ENCODE measurements at regions not wholly inside any gene's neighbourhood (a gene's known extent, or its start where the extent isn't known, plus 50 kb on each side); places are given as distances from the start of the nearest gene placed in this dataset.
"Not testable (repeated sequence)": the region's sequence is repeated elsewhere in the genome, so short reads cannot be mapped to it uniquely, and the experiment has no call there.

DNA sequence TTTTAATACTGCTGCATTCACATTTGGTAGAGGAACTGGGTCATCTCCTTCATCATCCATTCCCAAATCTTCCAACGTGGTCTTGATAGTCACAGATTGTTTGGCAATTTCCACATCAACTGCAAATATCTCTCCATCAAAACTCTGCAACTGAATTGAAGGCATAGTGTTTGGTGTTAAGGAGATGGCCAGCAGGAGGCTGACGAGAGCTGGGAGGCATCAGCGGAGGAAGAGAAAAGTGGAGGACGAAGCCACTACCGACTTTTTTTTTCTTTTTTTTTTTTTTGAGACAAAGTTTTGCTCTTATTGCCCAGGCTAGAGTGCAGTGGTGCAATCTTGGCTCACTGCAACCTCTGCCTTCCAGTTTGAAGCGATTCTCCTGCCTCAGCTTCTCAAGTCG lies 205.0 kb upstream of the KCTD7 start:
- H3K27ac ChIP-seq, result no peak overlapping the region
- H3K4me3 ChIP-seq, result no peak overlapping the region
- H3K4me1 ChIP-seq, result no peaks in the 10 kb centered on the region
- H3K9me3 ChIP-seq, result no peaks in the 10 kb centered on the region
- no peak for DNase-seq
- TF ChIP-seq, protein P1, sequence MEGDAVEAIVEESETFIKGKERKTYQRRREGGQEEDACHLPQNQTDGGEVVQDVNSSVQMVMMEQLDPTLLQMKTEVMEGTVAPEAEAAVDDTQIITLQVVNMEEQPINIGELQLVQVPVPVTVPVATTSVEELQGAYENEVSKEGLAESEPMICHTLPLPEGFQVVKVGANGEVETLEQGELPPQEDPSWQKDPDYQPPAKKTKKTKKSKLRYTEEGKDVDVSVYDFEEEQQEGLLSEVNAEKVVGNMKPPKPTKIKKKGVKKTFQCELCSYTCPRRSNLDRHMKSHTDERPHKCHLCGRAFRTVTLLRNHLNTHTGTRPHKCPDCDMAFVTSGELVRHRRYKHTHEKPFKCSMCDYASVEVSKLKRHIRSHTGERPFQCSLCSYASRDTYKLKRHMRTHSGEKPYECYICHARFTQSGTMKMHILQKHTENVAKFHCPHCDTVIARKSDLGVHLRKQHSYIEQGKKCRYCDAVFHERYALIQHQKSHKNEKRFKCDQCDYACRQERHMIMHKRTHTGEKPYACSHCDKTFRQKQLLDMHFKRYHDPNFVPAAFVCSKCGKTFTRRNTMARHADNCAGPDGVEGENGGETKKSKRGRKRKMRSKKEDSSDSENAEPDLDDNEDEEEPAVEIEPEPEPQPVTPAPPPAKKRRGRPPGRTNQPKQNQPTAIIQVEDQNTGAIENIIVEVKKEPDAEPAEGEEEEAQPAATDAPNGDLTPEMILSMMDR (IDR thresholded peaks at IDR 0.05), result no peak
- no peak for TF ChIP-seq POLR2A (IDR thresholded peaks at IDR 0.05)
- no peaks in the 10 kb centered on the region for H3K36me3 ChIP-seq
- H3K27me3 ChIP-seq, result no peaks in the 10 kb centered on the region

DNA sequence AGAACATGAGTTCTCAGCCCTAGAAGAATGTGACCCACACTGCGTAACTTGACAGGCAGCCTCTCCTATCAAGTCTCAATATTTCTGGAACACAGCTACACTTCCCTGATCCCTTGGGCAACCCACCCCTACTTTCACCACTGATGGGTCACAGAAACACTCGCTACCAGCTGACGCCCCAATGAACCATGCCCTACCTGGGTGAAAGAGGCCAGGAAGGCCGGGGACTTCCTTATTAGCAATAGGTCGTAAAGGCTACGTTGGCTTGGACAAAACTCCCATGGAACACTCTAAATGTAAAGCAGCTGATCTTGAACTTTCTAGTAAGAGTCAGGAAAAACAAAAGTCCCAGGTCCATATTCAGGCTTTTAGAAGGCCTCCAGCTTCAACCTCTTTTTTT lies 202.3 kb upstream of the KCTD7 start:
- H3K27ac ChIP-seq, result no peak overlapping the region
- H3K4me1 ChIP-seq, result no peaks in the 10 kb centered on the region
- DNase-seq, result no peak
- H3K4me3 ChIP-seq, result no peak overlapping the region
- no peaks in the 10 kb centered on the region for H3K27me3 ChIP-seq
- no peaks in the 10 kb centered on the region for H3K36me3 ChIP-seq
- TF ChIP-seq, protein P1 (IDR thresholded peaks at IDR 0.05), result no peak
- no peak for TF ChIP-seq POLR2A (IDR thresholded peaks at IDR 0.05)
- no peaks in the 10 kb centered on the region for H3K9me3 ChIP-seq

DNA sequence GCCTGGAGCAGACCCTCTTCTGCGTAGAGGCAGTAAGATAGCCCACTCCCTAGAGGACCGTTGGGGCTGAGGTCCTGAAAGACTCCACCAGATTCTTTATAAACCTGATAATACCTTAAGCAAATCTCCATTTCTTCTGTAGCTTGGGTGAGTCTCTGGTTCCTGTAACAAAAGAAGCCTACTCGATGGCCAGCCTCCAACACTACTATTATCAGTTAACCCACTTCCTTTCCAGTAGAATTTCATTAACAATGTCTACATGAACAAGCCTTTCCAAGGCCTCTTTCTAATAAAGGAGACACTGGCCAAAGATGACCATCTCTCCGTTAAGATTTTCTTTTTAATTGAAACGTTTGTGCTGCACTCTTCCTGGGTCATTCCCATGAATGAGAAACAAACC lies 201.7 kb upstream of the KCTD7 start:
- H3K9me3 ChIP-seq, result no peaks in the 10 kb centered on the region
- TF ChIP-seq, protein P1 (IDR thresholded peaks at IDR 0.05), result no peak
- no peak for TF ChIP-seq POLR2A (IDR thresholded peaks at IDR 0.05)
- DNase-seq, result no peak
- no peak overlapping the region for H3K27ac ChIP-seq
- no peaks in the 10 kb centered on the region for H3K27me3 ChIP-seq
- H3K4me1 ChIP-seq, result no peaks in the 10 kb centered on the region
- no peaks in the 10 kb centered on the region for H3K36me3 ChIP-seq
- H3K4me3 ChIP-seq, result no peak overlapping the region

DNA sequence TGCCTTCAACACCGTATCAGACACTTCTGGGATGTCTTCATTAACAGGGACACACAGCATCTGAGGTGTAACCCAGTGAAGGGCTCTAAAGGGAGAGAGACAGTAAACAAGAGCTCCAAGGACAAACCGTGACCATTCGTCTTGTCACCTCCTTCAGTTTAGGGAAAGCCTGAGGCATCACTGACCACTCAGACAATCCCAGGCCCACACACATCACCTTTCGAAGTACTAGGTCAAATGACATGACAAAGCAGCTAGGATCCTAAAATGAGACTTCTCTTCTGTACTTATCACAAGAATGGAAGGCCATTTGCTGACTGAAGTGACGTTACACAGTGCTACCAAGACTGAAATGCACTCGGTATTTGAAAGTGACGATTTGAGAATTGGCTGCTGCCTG lies 200.7 kb upstream of the KCTD7 start:
- Histone ChIP-seq H3K27ac (no peak overlapping the region), H3K9me3 (no peaks in the 10 kb centered on the region), H3K4me3 (no peak overlapping the region), H3K4me1 (no peaks in the 10 kb centered on the region), H3K36me3 (no peaks in the 10 kb centered on the region), H3K27me3 (no peaks in the 10 kb centered on the region)
- TF ChIP-seq, protein P1 (IDR thresholded peaks at IDR 0.05), result no peak
- TF ChIP-seq POLR2A (IDR thresholded peaks at IDR 0.05), result no peak
- DNase-seq, result no peak

DNA sequence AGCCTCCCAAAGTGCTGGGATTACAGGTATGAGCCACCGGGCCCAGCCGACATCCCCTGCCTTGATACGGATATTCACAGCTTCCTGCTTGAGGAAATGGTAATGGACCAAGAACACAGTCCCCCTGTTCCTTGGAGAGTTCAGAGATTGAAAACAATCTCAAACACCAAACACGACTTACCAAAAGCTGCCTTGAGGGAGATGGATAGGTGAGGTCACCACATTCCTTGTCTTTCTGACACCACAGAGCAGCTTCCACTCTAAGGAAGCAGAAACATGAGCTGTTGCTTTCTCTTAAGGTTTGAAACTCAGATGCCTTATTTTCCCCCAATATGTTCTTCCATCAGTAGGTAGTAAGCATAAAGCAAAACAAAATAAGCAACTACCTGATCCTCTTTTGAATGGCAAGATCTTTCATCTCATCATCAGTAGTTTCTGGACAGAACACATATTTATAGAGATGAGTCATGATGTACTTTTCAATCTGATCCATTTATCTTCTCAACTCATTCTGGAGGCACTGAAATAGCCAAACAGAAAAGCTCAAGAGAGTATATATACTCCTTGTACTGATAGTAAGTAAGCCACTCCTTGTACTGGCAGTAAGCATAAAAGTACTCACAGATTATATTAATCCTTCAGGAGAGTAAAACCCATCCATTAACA lies 199.1 kb upstream of the KCTD7 start:
- H3K4me3 ChIP-seq, result no peak overlapping the region
- H3K27me3 ChIP-seq, result no peaks in the 10 kb centered on the region
- no peak overlapping the region for H3K27ac ChIP-seq
- TF ChIP-seq POLR2A (IDR thresholded peaks at IDR 0.05), result no peak
- TF ChIP-seq, protein P1 (IDR thresholded peaks at IDR 0.05), result no peak
- no peak for DNase-seq
- no peaks in the 10 kb centered on the region for H3K9me3 ChIP-seq
- no peaks in the 10 kb centered on the region for H3K4me1 ChIP-seq
- no peaks in the 10 kb centered on the region for H3K36me3 ChIP-seq

DNA sequence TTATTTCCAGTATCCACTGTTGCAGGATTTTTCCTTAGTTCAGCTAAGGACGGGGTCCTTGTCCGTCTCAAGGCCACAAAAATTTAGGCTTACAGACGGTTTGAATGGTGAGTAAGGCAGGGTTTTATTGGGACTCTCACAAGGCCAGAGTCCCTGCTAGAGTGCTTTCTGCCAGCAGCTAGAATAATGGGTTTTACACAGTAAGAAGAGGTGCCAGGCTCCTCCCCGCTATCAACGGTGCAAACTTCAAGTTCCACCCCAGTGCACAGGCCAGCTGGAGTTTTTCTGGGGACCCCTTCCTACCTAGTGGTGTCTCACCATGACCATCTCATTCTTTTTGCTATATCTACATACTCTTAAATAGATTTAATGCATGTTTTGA lies 198.5 kb upstream of the KCTD7 start:
- no peaks in the 10 kb centered on the region for H3K27me3 ChIP-seq
- no peaks in the 10 kb centered on the region for H3K4me1 ChIP-seq
- no peak overlapping the region for H3K4me3 ChIP-seq
- TF ChIP-seq POLR2A (IDR thresholded peaks at IDR 0.05), result no peak
- TF ChIP-seq, protein P1 (IDR thresholded peaks at IDR 0.05), result no peak
- no peaks in the 10 kb centered on the region for H3K9me3 ChIP-seq
- no peaks in the 10 kb centered on the region for H3K36me3 ChIP-seq
- DNase-seq, result peak in 1 of 3 donors; percentile 52
- no peak overlapping the region for H3K27ac ChIP-seq

DNA sequence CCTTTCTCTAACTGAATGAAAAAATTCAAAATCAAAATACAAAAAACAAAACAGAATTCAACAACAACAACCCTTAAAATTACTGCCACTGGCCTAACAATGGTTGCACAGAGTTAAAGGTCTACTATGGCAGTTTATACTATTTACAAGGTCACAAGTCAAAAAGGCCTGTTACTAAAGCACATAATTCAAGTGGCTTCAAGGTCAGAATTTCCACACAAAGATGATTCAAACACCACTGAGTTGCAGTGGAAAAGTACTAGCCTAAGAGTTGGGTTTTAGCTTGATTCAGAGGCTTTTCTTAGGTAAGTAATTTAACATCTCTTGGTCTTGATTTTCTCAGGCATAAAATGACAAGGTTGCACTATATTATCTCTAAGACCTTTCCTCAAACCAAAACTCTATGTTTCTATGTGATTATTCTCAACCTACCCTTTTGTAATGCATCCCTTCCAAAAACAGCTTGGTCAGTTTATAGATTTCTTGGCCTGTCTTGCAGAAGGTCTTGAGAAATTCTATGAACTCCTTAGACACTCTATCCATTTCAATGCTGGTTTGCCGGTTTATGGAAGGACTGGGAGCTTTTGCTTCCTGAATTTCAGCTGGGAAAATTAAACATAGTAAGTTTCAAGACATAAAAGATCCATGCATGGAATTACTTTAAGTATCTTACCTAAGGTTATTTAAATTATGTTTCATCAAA lies 189.8 kb upstream of the KCTD7 start:
- not testable (repeated sequence) for H3K27me3 ChIP-seq, H3K36me3 ChIP-seq, H3K9me3 ChIP-seq, H3K4me3 ChIP-seq, DNase-seq
- Histone ChIP-seq H3K27ac (peak overlapping the region in 2 of 4 donors; percentile 30 to 50), H3K4me1 (peaks cover 0 to 18% (median 0%) of the 10 kb centered on the region in 4 donors)

All from Peyer's patch (tissue), 4 donors.